22Rv1 (cell line): ENCODE measurements at regions not wholly inside any gene's neighbourhood (a gene's known extent, or its start where the extent isn't known, plus 50 kb on each side); places are given as distances from the start of the nearest gene placed in this dataset.

Experiments used
- H3K27ac ChIP-seq: fragments of 450-650 bp; 2 replicates; pipeline ENCODE4 v1.5.1; 2017
- CTCF ChIP-seq: fragments of 450-650 bp; IDR thresholded peaks from 2 replicates; pipeline ENCODE4 v1.5.1; 2017; ENCODE audit warnings: mild to moderate bottlenecking
- ZFX ChIP-seq: fragments of 450-650 bp; IDR thresholded peaks from 2 replicates; pipeline ENCODE4 v1.6.1; 2017; ENCODE audit warnings: antibody characterized with exemption, borderline replicate concordance

DNA sequence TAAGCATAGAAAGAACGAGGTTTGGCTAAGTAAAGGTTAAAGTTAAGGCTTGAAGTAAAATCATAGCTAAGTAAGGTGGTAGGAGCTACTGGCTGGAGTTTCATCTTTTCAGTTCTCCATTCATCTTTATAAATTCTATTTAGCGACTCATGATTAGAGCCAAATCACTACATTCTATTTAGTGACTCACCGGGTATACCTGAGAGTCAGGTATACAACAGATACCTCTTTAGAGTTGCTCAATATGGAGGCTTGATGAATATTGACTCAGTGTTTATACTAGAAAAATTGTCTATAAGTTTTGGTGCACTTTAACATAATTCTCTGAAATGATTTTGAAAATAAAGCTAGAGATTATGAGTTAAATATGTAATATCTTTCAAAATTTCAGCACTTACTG, 328.8 kb upstream of the GRM7 start:
- no peak for TF ChIP-seq ZFX
- no peak for TF ChIP-seq CTCF
- no peak overlapping the region for H3K27ac ChIP-seq

GRCh38 chr3:6540981-6541380, 319.9 kb upstream of the GRM7 start:
- TF ChIP-seq ZFX (no peak), CTCF (no peak)
- no peak overlapping the region for H3K27ac ChIP-seq

DNA sequence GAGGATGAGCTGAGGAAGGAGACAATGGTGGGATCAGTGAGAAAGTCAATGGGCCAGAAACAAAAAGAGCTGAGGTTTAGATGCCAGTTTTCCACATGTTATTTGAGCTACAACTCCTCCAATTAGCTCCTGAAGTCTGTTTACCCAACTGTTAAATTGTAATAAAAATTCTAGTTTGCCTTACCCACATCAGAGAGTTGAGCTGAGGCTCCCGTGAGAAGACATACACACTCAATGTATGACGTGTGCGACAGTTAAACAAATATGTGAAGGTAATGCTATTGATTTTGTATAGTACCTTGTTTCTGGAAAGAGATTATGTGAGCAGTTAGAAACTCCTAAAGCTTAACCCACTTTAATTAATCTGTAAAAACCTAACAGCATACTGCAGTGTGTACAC, 318.1 kb upstream of the GRM7 start:
- H3K27ac ChIP-seq = no peak overlapping the region
- TF ChIP-seq CTCF (no peak), ZFX (no peak)

DNA sequence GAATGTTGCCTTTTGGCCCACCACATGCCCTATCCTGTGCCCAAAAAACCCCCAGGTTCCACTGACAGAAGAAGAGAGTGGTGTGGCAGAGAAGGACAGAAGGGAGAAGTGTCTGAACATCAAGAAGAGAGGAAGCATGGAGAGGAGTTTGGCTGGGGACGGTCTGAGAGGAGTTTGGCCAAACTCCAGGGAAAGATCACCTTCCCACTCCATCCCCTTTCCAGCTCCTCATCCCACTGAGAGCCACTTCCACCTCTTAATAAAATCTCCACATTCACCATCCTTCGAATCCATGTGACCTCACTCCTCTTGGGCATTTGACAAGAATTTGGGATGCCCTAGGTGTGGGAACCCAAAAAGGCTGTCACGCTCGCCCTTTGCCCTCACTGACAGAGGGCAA, 311.6 kb upstream of the GRM7 start:
- TF ChIP-seq CTCF (no peak), ZFX (no peak)
- H3K27ac ChIP-seq = no peak overlapping the region

DNA sequence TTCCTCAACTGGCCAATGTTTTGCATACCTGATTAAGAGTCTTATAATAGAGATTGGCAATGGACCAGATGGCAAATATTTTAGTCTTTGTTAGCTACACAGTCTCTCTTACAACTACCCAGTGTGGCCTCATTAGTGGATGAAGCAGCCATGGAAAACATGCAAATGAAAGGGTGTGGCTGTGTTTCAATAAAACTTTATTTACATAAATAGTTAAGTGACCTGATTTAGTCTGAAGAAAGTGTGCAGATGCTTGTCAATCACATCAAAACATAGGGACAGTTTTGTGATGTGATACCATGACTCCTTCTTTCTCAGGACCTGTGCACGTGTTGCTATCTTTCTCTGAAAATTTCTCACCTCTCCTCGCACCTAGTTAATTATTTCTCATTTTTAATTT, 309.8 kb upstream of the GRM7 start:
- no peak overlapping the region for H3K27ac ChIP-seq
- TF ChIP-seq CTCF (no peak), ZFX (no peak)

GRCh38 chr3:6560259-6560658, 300.7 kb upstream of the GRM7 start:
- TF ChIP-seq ZFX = no peak
- no peak for TF ChIP-seq CTCF
- H3K27ac ChIP-seq = no peak overlapping the region

- TF ChIP-seq CTCF (no peak), ZFX (no peak)
- no peak overlapping the region for H3K27ac ChIP-seq
Measured at GRCh38 chr3:6567241-6567640, 293.7 kb upstream of the GRM7 start.
